ENCODE measurements at regions not wholly inside any gene's neighbourhood (a gene's known extent, or its start where the extent isn't known, plus 50 kb on each side); places are given as distances from the start of the nearest gene placed in this dataset.

DNA sequence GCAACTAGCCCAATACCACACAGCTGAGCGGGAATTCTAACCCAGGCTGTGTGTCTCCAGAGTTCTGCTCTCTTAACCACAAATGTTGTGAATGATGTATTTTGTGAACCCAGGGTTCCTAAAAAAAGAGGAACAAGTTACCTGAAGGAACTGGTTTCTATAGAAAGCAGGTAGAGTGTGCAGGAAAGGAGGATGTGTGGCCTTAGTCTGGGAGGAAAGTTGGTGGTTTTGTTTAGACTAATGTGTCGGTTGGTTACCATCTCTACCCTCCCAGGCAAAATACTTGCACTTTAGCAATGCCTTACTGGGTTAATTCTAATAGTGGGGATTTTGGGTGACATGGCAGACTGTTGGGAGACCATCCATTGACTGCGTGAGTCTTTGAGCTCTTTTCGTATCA is 143.3 kb downstream of the SCP2D1 start:
- no peaks in the 10 kb centered on the region for H3K79me2 ChIP-seq (ENCODE audit: insufficient read depth, low read length)
- no peaks in the 10 kb centered on the region for H3K9me2 ChIP-seq (replicated peaks; ENCODE audit: low read depth, low read length)
- H3K9me3 ChIP-seq (ENCODE audit: insufficient read depth, low read depth, low read length) = no peaks in the 10 kb centered on the region
- no peak overlapping the region for H3K9ac ChIP-seq (ENCODE audit: low read depth, low read length, poor library complexity, severe bottlenecking)
- no peaks in the 10 kb centered on the region for H4K20me1 ChIP-seq (ENCODE audit: insufficient read depth, low read length, poor library complexity, severe bottlenecking)
- H3K4me3 ChIP-seq (ENCODE audit: low read length, poor library complexity, severe bottlenecking) = no peak overlapping the region
- H2AFZ ChIP-seq (ENCODE audit: low read length) = no peak overlapping the region
- H3K36me3 ChIP-seq (ENCODE audit: insufficient read depth, low read length) = no peaks in the 10 kb centered on the region
- H3K4me1 ChIP-seq (ENCODE audit: insufficient read depth, low read length, poor library complexity, severe bottlenecking) = no peaks in the 10 kb centered on the region
- TF ChIP-seq, protein P1, sequence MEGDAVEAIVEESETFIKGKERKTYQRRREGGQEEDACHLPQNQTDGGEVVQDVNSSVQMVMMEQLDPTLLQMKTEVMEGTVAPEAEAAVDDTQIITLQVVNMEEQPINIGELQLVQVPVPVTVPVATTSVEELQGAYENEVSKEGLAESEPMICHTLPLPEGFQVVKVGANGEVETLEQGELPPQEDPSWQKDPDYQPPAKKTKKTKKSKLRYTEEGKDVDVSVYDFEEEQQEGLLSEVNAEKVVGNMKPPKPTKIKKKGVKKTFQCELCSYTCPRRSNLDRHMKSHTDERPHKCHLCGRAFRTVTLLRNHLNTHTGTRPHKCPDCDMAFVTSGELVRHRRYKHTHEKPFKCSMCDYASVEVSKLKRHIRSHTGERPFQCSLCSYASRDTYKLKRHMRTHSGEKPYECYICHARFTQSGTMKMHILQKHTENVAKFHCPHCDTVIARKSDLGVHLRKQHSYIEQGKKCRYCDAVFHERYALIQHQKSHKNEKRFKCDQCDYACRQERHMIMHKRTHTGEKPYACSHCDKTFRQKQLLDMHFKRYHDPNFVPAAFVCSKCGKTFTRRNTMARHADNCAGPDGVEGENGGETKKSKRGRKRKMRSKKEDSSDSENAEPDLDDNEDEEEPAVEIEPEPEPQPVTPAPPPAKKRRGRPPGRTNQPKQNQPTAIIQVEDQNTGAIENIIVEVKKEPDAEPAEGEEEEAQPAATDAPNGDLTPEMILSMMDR (conservative IDR thresholded peaks at IDR 0.05; ENCODE audit: low read length) = no peak
- TF ChIP-seq EZH2phosphoT487 (IDR thresholded peaks at IDR 0.05; ENCODE audit: borderline replicate concordance) = no peak
- H3K27me3 ChIP-seq (ENCODE audit: insufficient read depth, low read length, poor library complexity, severe bottlenecking) = no peaks in the 10 kb centered on the region
- H3F3A ChIP-seq (ENCODE audit: low read depth) = no peaks in the 10 kb centered on the region
- H3K4me2 ChIP-seq (ENCODE audit: low read depth, low read length, poor library complexity, severe bottlenecking) = no peak overlapping the region

DNA sequence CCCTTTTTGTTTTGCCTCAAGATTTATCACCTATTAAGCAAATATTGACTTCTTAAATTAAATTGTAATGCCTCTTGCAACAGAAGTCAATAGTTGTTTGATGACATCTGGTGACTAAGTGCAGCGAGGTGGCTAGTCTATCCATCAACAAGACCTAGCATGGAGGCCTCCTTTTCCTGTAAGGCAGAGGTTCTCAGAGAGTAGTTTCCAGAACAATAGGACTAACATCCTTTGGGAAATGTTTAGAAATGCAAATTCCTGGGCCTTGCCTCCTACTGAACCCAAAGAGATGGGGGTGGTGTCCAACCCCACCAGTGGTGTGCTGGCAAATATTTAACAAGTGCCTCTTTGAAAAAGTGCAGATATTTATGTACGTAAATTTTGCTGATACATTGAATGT is 143.7 kb downstream of the SCP2D1 start:
- no peaks in the 10 kb centered on the region for H3K9me3 ChIP-seq (ENCODE audit: insufficient read depth, low read depth, low read length)
- no peak overlapping the region for H3K4me2 ChIP-seq (ENCODE audit: low read depth, low read length, poor library complexity, severe bottlenecking)
- TF ChIP-seq EZH2phosphoT487 (IDR thresholded peaks at IDR 0.05; ENCODE audit: borderline replicate concordance) = no peak
- TF ChIP-seq, protein P1 (conservative IDR thresholded peaks at IDR 0.05; ENCODE audit: low read length) = no peak
- no peaks in the 10 kb centered on the region for H3K27me3 ChIP-seq (ENCODE audit: insufficient read depth, low read length, poor library complexity, severe bottlenecking)
- H3F3A ChIP-seq (ENCODE audit: low read depth) = no peaks in the 10 kb centered on the region
- H3K9me2 ChIP-seq (replicated peaks; ENCODE audit: low read depth, low read length) = no peaks in the 10 kb centered on the region
- H3K36me3 ChIP-seq (ENCODE audit: insufficient read depth, low read length) = no peaks in the 10 kb centered on the region
- no peak overlapping the region for H2AFZ ChIP-seq (ENCODE audit: low read length)
- no peak overlapping the region for H3K4me3 ChIP-seq (ENCODE audit: low read length, poor library complexity, severe bottlenecking)
- no peaks in the 10 kb centered on the region for H3K79me2 ChIP-seq (ENCODE audit: insufficient read depth, low read length)
- H4K20me1 ChIP-seq (ENCODE audit: insufficient read depth, low read length, poor library complexity, severe bottlenecking) = no peaks in the 10 kb centered on the region
- no peak overlapping the region for H3K9ac ChIP-seq (ENCODE audit: low read depth, low read length, poor library complexity, severe bottlenecking)
- no peaks in the 10 kb centered on the region for H3K4me1 ChIP-seq (ENCODE audit: insufficient read depth, low read length, poor library complexity, severe bottlenecking)

DNA sequence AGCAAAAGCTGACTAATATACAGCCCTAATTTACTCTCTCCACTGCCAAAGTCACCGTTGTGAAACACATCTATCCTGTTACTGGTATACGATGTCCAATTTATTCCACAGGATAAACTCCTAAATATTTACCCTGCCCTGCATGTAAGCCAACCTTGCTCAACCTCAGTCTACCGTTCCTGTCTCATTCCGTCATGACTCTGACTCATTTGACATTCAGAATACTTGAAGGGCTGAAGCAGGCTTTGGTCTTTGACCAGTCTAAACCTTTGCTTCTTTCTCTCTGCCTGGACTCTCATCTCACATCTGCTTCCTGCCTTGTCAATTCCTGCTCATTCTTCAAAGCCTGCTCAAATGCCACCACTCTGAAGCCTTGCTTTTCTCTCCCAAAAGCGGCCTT is 157.5 kb downstream of the SCP2D1 start:
- H3K27me3 ChIP-seq (ENCODE audit: insufficient read depth, low read length, poor library complexity, severe bottlenecking) = no peaks in the 10 kb centered on the region
- H3K4me1 ChIP-seq (ENCODE audit: insufficient read depth, low read length, poor library complexity, severe bottlenecking) = no peaks in the 10 kb centered on the region
- H3K36me3 ChIP-seq (ENCODE audit: insufficient read depth, low read length) = no peaks in the 10 kb centered on the region
- H3K9me2 ChIP-seq (replicated peaks; ENCODE audit: low read depth, low read length) = no peaks in the 10 kb centered on the region
- no peaks in the 10 kb centered on the region for H3K79me2 ChIP-seq (ENCODE audit: insufficient read depth, low read length)
- no peak overlapping the region for H2AFZ ChIP-seq (ENCODE audit: low read length)
- no peaks in the 10 kb centered on the region for H3F3A ChIP-seq (ENCODE audit: low read depth)
- TF ChIP-seq, protein P1 (conservative IDR thresholded peaks at IDR 0.05; ENCODE audit: low read length) = no peak
- no peak for TF ChIP-seq EZH2phosphoT487 (IDR thresholded peaks at IDR 0.05; ENCODE audit: borderline replicate concordance)
- no peaks in the 10 kb centered on the region for H4K20me1 ChIP-seq (ENCODE audit: insufficient read depth, low read length, poor library complexity, severe bottlenecking)
- H3K4me3 ChIP-seq (ENCODE audit: low read length, poor library complexity, severe bottlenecking) = no peak overlapping the region
- H3K9me3 ChIP-seq (ENCODE audit: insufficient read depth, low read depth, low read length) = no peaks in the 10 kb centered on the region
- H3K9ac ChIP-seq (ENCODE audit: low read depth, low read length, poor library complexity, severe bottlenecking) = no peak overlapping the region
- H3K4me2 ChIP-seq (ENCODE audit: low read depth, low read length, poor library complexity, severe bottlenecking) = no peak overlapping the region

Measured in Loucy (cell line).